ENCODE measurements at regions not wholly inside any gene's neighbourhood (a gene's known extent, or its start where the extent isn't known, plus 50 kb on each side); places are given as distances from the start of the nearest gene placed in this dataset.

DNA sequence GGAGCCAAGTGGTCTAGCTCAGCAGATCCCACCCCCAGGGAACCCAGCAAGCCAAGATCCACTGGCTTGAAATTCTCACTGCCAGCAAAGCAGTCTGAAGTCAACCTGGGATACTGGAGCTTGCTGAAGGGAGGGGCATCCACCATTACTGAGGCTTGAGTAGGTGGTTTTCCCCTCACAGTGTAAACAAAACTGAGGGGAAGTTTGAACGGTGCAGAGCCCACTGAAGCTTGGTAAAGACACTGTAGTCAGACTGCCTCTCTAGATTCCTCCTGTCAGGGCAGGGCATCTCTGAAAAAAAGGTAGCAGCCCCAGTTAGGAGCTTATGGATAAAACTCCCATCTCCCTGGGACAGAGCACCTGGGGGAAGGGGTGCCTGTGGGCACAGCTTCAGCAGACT lies 819.5 kb upstream of the EPHA7 start:
- Mint-ChIP-seq H3K4me3 (no peak overlapping the region), H3K9me3 (peaks cover 0 to 15% (median 8%) of the 10 kb centered on the region in 8 donors), H3K4me1 (no peaks in the 10 kb centered on the region), H3K36me3 (no peaks in the 10 kb centered on the region), H3K27ac (no peak overlapping the region), H3K27me3 (no peaks in the 10 kb centered on the region)
- H3K27me3 ChIP-seq (ENCODE audit: insufficient read depth, low read length), result no peaks in the 10 kb centered on the region
- intact Hi-C loops (cut with micrococcal nuclease), result no loop called here
- DNase-seq, result no peak
- no peak overlapping the region for H3K27ac ChIP-seq (ENCODE audit: low read depth, low read length)
- no peaks in the 10 kb centered on the region for H3K36me3 ChIP-seq (ENCODE audit: insufficient read depth, low read length)
- POLR2A ChIA-PET (ENCODE audit: partially characterized antibody), result no interaction called here
- H3K9me3 ChIP-seq (ENCODE audit: control insufficient read depth in 1 of 2, low read length in 2 of 2), result no peaks in the 10 kb centered on the region
- H3K4me3 ChIP-seq (ENCODE audit: low read length in 2 of 2), result no peak overlapping the region
- CTCF ChIA-PET (ENCODE audit: partially characterized antibody), result no interaction called here
- no peaks in the 10 kb centered on the region for H3K4me1 ChIP-seq (ENCODE audit: insufficient read depth, low read length)

DNA sequence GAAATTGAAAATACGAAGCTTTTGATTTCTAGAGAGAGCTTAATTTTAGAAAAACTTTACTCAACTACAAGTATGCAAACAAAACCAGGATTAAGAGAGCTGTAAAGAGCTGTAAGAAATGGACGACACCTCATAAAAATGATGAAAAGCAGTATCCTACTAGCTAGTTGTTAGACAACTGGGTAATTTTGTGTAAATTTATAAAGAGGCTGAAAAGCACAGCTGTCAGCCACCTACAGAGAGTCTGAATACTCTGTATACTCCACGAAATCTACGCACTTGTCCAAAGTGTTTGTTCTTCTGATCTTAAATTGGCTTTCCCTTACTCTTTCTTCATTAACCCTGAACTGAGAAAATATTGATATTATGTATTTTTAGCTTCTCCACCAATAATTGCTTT lies 808.4 kb upstream of the EPHA7 start:
- intact Hi-C loops (cut with micrococcal nuclease), result no loop called here
- ChIA-PET POLR2A (ENCODE audit: partially characterized antibody) (no interaction called here), CTCF (ENCODE audit: partially characterized antibody) (no interaction called here)
- H3K27ac Mint-ChIP-seq, result no peak overlapping the region
- Histone ChIP-seq H3K36me3 (ENCODE audit: insufficient read depth, low read length) (no peaks in the 10 kb centered on the region), H3K9me3 (ENCODE audit: control insufficient read depth in 1 of 2, low read length in 2 of 2) (no peaks in the 10 kb centered on the region), H3K27ac (ENCODE audit: low read depth, low read length) (no peak overlapping the region), H3K27me3 (ENCODE audit: insufficient read depth, low read length) (no peaks in the 10 kb centered on the region), H3K4me1 (ENCODE audit: insufficient read depth, low read length) (no peaks in the 10 kb centered on the region), H3K4me3 (ENCODE audit: low read length in 2 of 2) (no peak overlapping the region)
- H3K4me3 Mint-ChIP-seq, result no peak overlapping the region
- no peaks in the 10 kb centered on the region for H3K4me1 Mint-ChIP-seq
- H3K27me3 Mint-ChIP-seq, result no peaks in the 10 kb centered on the region
- H3K9me3 Mint-ChIP-seq, result peaks cover 0 to 6% (median under 1%) of the 10 kb centered on the region in 8 donors
- DNase-seq, result no peak
- H3K36me3 Mint-ChIP-seq, result no peaks in the 10 kb centered on the region

DNA sequence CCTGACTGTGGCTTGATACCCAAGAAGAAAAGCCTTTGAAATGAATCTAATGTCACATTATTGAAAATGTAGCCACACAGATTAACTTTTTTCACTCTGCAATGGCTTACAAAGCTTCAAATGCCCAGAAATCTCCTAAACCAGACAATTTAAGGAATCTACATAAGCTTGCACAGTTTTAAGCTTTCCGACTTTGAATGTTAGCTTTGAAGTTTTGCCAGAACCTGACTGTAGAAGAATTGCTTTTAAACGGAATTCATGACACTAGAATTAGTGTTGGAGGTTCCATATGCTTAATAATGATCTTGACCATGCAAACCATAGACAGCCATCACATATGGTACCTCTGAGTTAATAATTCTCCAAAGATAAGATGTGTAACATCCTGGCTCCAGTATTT lies 798.5 kb upstream of the EPHA7 start:
- intact Hi-C loops (cut with micrococcal nuclease), result no loop called here
- Mint-ChIP-seq H3K9me3 (peaks cover 0 to 6% (median 1%) of the 10 kb centered on the region in 8 donors), H3K27me3 (no peaks in the 10 kb centered on the region), H3K36me3 (no peaks in the 10 kb centered on the region), H3K4me3 (no peak overlapping the region), H3K4me1 (no peaks in the 10 kb centered on the region), H3K27ac (no peak overlapping the region)
- no peaks in the 10 kb centered on the region for H3K36me3 ChIP-seq (ENCODE audit: insufficient read depth, low read length)
- H3K27me3 ChIP-seq (ENCODE audit: insufficient read depth, low read length), result no peaks in the 10 kb centered on the region
- ChIA-PET CTCF (ENCODE audit: partially characterized antibody) (no interaction called here), POLR2A (ENCODE audit: partially characterized antibody) (no interaction called here)
- no peak overlapping the region for H3K4me3 ChIP-seq (ENCODE audit: low read length in 2 of 2)
- no peaks in the 10 kb centered on the region for H3K9me3 ChIP-seq (ENCODE audit: control insufficient read depth in 1 of 2, low read length in 2 of 2)
- DNase-seq, result no peak
- H3K27ac ChIP-seq (ENCODE audit: low read depth, low read length), result no peak overlapping the region
- no peaks in the 10 kb centered on the region for H3K4me1 ChIP-seq (ENCODE audit: insufficient read depth, low read length)

DNA sequence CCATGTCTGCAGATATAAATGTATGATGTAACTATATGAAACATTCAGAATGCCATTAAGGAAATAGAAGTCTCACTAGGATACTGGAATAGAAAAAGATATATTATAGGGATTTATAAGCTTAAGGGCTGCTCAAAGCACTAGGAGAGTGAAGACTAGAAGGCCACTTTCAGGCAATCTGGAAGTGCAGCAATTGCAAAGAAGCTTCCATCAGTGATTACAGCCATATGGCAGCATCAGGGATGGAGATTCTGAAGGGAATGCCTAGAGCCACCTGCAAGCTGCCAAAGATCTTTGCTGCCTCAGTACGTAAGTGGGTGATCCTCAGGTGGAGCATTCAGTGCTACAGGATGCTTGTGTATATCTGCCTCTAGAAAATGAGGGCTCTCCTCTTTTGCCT lies 796.2 kb upstream of the EPHA7 start:
- H3K4me3 Mint-ChIP-seq, result no peak overlapping the region
- CTCF ChIA-PET (ENCODE audit: partially characterized antibody), result no interaction called here
- H3K36me3 Mint-ChIP-seq, result no peaks in the 10 kb centered on the region
- no peak overlapping the region for H3K27ac Mint-ChIP-seq
- Histone ChIP-seq H3K27me3 (ENCODE audit: insufficient read depth, low read length) (no peaks in the 10 kb centered on the region), H3K4me1 (ENCODE audit: insufficient read depth, low read length) (no peaks in the 10 kb centered on the region), H3K9me3 (ENCODE audit: control insufficient read depth in 1 of 2, low read length in 2 of 2) (no peaks in the 10 kb centered on the region), H3K27ac (ENCODE audit: low read depth, low read length) (no peak overlapping the region), H3K4me3 (ENCODE audit: low read length in 2 of 2) (no peak overlapping the region), H3K36me3 (ENCODE audit: insufficient read depth, low read length) (no peaks in the 10 kb centered on the region)
- H3K27me3 Mint-ChIP-seq, result no peaks in the 10 kb centered on the region
- peaks cover 0 to 8% (median 1%) of the 10 kb centered on the region in 8 donors for H3K9me3 Mint-ChIP-seq
- DNase-seq, result no peak
- H3K4me1 Mint-ChIP-seq, result no peaks in the 10 kb centered on the region
- POLR2A ChIA-PET (ENCODE audit: partially characterized antibody), result no interaction called here
- intact Hi-C loops (cut with micrococcal nuclease), result no loop called here

DNA sequence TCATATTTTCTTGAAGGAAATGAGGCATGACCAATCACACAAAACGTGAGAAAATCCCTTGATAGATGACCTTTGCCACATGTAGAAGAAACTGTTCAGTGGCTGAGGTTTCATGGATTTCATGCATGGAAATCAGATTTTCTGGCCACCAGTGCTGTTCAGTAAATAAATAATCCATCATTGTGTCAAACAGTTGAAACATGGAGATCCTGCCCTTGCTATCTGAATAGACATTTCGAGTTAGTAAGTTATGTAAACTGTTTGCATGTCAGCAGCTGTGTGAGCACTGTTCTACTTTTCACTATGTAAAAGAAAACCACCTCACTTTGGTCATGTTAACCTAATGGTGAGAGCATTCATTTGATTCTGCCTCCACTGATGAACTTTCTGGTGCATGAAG lies 793.9 kb upstream of the EPHA7 start:
- Mint-ChIP-seq H3K36me3 (no peaks in the 10 kb centered on the region), H3K4me1 (no peaks in the 10 kb centered on the region), H3K4me3 (no peak overlapping the region), H3K9me3 (peaks cover 0 to 8% (median 1%) of the 10 kb centered on the region in 8 donors), H3K27ac (no peak overlapping the region), H3K27me3 (no peaks in the 10 kb centered on the region)
- Histone ChIP-seq H3K9me3 (ENCODE audit: control insufficient read depth in 1 of 2, low read length in 2 of 2) (no peaks in the 10 kb centered on the region), H3K4me1 (ENCODE audit: insufficient read depth, low read length) (no peaks in the 10 kb centered on the region), H3K4me3 (ENCODE audit: low read length in 2 of 2) (no peak overlapping the region), H3K36me3 (ENCODE audit: insufficient read depth, low read length) (no peaks in the 10 kb centered on the region), H3K27me3 (ENCODE audit: insufficient read depth, low read length) (no peaks in the 10 kb centered on the region), H3K27ac (ENCODE audit: low read depth, low read length) (no peak overlapping the region)
- CTCF ChIA-PET (ENCODE audit: partially characterized antibody), result no interaction called here
- DNase-seq, result no peak
- intact Hi-C loops (cut with micrococcal nuclease), result no loop called here
- POLR2A ChIA-PET (ENCODE audit: partially characterized antibody), result no interaction called here

DNA sequence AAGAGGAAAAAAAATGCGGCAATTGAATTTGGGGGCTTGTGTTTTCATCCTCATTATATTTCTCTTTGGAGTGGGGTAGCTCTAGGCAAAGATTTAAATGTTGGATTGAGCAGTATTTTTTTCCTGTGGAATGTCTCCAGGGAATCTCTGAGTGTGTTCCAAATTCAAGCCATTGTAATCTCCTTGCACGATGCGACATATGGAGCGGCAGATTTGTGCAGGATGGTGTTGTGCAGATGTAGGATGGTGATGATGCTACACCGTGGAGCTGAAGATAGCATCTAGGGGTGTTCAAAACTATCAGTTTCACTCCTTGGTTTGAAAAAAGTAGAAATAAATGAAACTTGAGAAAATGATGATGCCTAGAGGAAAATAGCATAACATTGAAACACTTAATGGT lies 777.5 kb upstream of the EPHA7 start:
- CTCF ChIA-PET (ENCODE audit: partially characterized antibody), result interaction anchor here (1.1 kb wide), 1 partner anchor 15 kb away, joined by 3 read pairs; no protein-coding TSS in a partner anchor
- no peak for DNase-seq

GRCh38 chr6:94190030-94190429 lies 770.7 kb upstream of the EPHA7 start:
- H3K27me3 ChIP-seq (ENCODE audit: insufficient read depth, low read length), result no peaks in the 10 kb centered on the region
- H3K27ac ChIP-seq (ENCODE audit: low read depth, low read length), result no peak overlapping the region
- Mint-ChIP-seq H3K4me1 (no peaks in the 10 kb centered on the region), H3K27ac (no peak overlapping the region), H3K27me3 (no peaks in the 10 kb centered on the region), H3K4me3 (no peak overlapping the region), H3K36me3 (no peaks in the 10 kb centered on the region), H3K9me3 (peaks cover 0 to 15% (median 10%) of the 10 kb centered on the region in 8 donors)
- POLR2A ChIA-PET (ENCODE audit: partially characterized antibody), result no interaction called here
- H3K9me3 ChIP-seq (ENCODE audit: control insufficient read depth in 1 of 2, low read length in 2 of 2), result peaks cover 0 to 3% of the 10 kb centered on the region in 2 donors
- H3K36me3 ChIP-seq (ENCODE audit: insufficient read depth, low read length), result no peaks in the 10 kb centered on the region
- DNase-seq, result no peak
- H3K4me3 ChIP-seq (ENCODE audit: low read length in 2 of 2), result no peak overlapping the region
- intact Hi-C loops (cut with micrococcal nuclease), result no loop called here
- CTCF ChIA-PET (ENCODE audit: partially characterized antibody), result no interaction called here
- no peaks in the 10 kb centered on the region for H3K4me1 ChIP-seq (ENCODE audit: insufficient read depth, low read length)

More for the DNA sequence above, 777.5 kb upstream of the EPHA7 start:
- Histone ChIP-seq H3K4me1 (ENCODE audit: insufficient read depth, low read length) (no peaks in the 10 kb centered on the region), H3K27me3 (ENCODE audit: insufficient read depth, low read length) (no peaks in the 10 kb centered on the region), H3K36me3 (ENCODE audit: insufficient read depth, low read length) (no peaks in the 10 kb centered on the region), H3K9me3 (ENCODE audit: control insufficient read depth in 1 of 2, low read length in 2 of 2) (no peaks in the 10 kb centered on the region), H3K4me3 (ENCODE audit: low read length in 2 of 2) (no peak overlapping the region), H3K27ac (ENCODE audit: low read depth, low read length) (no peak overlapping the region)
- no peak overlapping the region for H3K4me3 Mint-ChIP-seq
- H3K27me3 Mint-ChIP-seq, result no peaks in the 10 kb centered on the region
- H3K9me3 Mint-ChIP-seq, result peaks cover 0 to 12% (median 0%) of the 10 kb centered on the region in 8 donors
- H3K36me3 Mint-ChIP-seq, result no peaks in the 10 kb centered on the region
- POLR2A ChIA-PET (ENCODE audit: partially characterized antibody), result no interaction called here
- H3K4me1 Mint-ChIP-seq, result no peaks in the 10 kb centered on the region
- intact Hi-C loops (cut with micrococcal nuclease), result no loop called here
- no peak overlapping the region for H3K27ac Mint-ChIP-seq

Data from CD4-positive, alpha-beta memory T cell (primary cell).